KBM-7 (cell line): ENCODE measurements at regions not wholly inside any gene's neighbourhood (a gene's known extent, or its start where the extent isn't known, plus 50 kb on each side); places are given as distances from the start of the nearest gene placed in this dataset.

Source experiments
- DNase-seq: peaks from one replicate; pipeline ENCODE4 v3.0.0-alpha.2; 2015
- in situ Hi-C: fragments of 300-500 bp; cut with MboI; formaldehyde crosslinking; loops from 2 replicates; pipeline ENCODE4 v1.14.3; 2020; ENCODE audit warnings: low sequenced_read_pairs, low pct_unique_long_range_greater_than_20kb, mixed read lengths

GRCh38 chr9:78472111-78472510 is 175.2 kb downstream of the PSAT1 start:
- no peak for DNase-seq
- in situ Hi-C loops: no loop called here

GRCh38 chr9:78479441-78479840 is 182.5 kb downstream of the PSAT1 start:
- no peak for DNase-seq
- in situ Hi-C loops: no loop called here

GRCh38 chr9:78486661-78487060 is 189.7 kb downstream of the PSAT1 start:
- in situ Hi-C loops: no loop called here
- no peak for DNase-seq

GRCh38 chr9:78490231-78490630 is 193.3 kb downstream of the PSAT1 start:
- in situ Hi-C loops: no loop called here
- no peak for DNase-seq

- no peak for DNase-seq
- in situ Hi-C loops: no loop called here
Measured at GRCh38 chr9:78491402-78491801, 194.5 kb downstream of the PSAT1 start.

- DNase-seq: no peak
- in situ Hi-C loops: no loop called here
Measured at GRCh38 chr9:78493166-78493742, 196.3 kb downstream of the PSAT1 start.

GRCh38 chr9:78502566-78502965 is 205.6 kb downstream of the PSAT1 start:
- DNase-seq: no peak
- in situ Hi-C loops: no loop called here

- no peak for DNase-seq
- in situ Hi-C loops: no loop called here
Measured at GRCh38 chr9:78505546-78505945, 208.6 kb downstream of the PSAT1 start.

GRCh38 chr9:78507037-78507436 is 210.1 kb downstream of the PSAT1 start:
- in situ Hi-C loops: no loop called here
- no peak for DNase-seq

GRCh38 chr9:78510035-78510434 is 213.1 kb downstream of the PSAT1 start:
- no peak for DNase-seq
- in situ Hi-C loops: no loop called here

GRCh38 chr9:78515108-78515507 is 218.2 kb downstream of the PSAT1 start:
- in situ Hi-C loops: no loop called here

GRCh38 chr9:78519786-78520185 is 222.9 kb downstream of the PSAT1 start:
- DNase-seq: no peak
- in situ Hi-C loops: no loop called here

More at GRCh38 chr9:78515108-78515507, 218.2 kb downstream of the PSAT1 start:
- no peak for DNase-seq

GRCh38 chr9:78521680-78522079 is 224.8 kb downstream of the PSAT1 start:
- in situ Hi-C loops: no loop called here
- DNase-seq: no peak

GRCh38 chr9:78525986-78526560 is 229.1 kb downstream of the PSAT1 start:
- in situ Hi-C loops: no loop called here
- no peak for DNase-seq

- in situ Hi-C loops: no loop called here
Measured at GRCh38 chr9:78533500-78533899, 236.6 kb downstream of the PSAT1 start.

GRCh38 chr9:78539188-78539587 is 242.3 kb downstream of the PSAT1 start:
- no peak for DNase-seq
- in situ Hi-C loops: no loop called here

More at GRCh38 chr9:78533500-78533899, 236.6 kb downstream of the PSAT1 start:
- DNase-seq: no peak

- in situ Hi-C loops: no loop called here
- DNase-seq: no peak
Measured at GRCh38 chr9:78539904-78540303, 243.0 kb downstream of the PSAT1 start.

- DNase-seq: no peak
- in situ Hi-C loops: no loop called here
Measured at GRCh38 chr9:78541868-78542443, 245.0 kb downstream of the PSAT1 start.

GRCh38 chr9:78542491-78543181 is 245.7 kb downstream of the PSAT1 start:
- in situ Hi-C loops: no loop called here

GRCh38 chr9:78543353-78543752 is 246.4 kb downstream of the PSAT1 start:
- DNase-seq: no peak
- in situ Hi-C loops: no loop called here

More at GRCh38 chr9:78542491-78543181, 245.7 kb downstream of the PSAT1 start:
- no peak for DNase-seq
